Panc1 (cell line): ENCODE measurements at regions not wholly inside any gene's neighbourhood (a gene's known extent, or its start where the extent isn't known, plus 50 kb on each side); places are given as distances from the start of the nearest gene placed in this dataset.

Experiments used
- CTCF ChIP-seq: fragments of 450-650 bp; IDR thresholded peaks from 2 replicates; pipeline ENCODE4 v1.5.1; 2017; ENCODE audit warnings: mild to moderate bottlenecking
- POLR2AphosphoS5 ChIP-seq: IDR thresholded peaks from 2 replicates; pipeline ENCODE4 v1.6.1; 2012; ENCODE audit warnings: mild to moderate bottlenecking, low read depth, low read length, moderate library complexity
- REST ChIP-seq, 2 experiments: IDR thresholded peaks; 2 replicates each; pipeline ENCODE4 v1.6.1; 2011 to 2012; ENCODE audit warnings: low read depth in 2 of 2, control low read depth in 1 of 2, low read length in 1 of 2, mild to moderate bottlenecking in 1 of 2, moderate library complexity in 1 of 2; ENCODE audit not compliant: insufficient read depth in 1 of 2
- SIN3A ChIP-seq: IDR thresholded peaks from 2 replicates; pipeline ENCODE4 v1.6.1; 2012; ENCODE audit warnings: low read depth, mild to moderate bottlenecking, low read length, moderate library complexity, borderline replicate concordance; ENCODE audit not compliant: insufficient read depth
- TCF7L2 ChIP-seq: IDR thresholded peaks from 2 replicates; pipeline ENCODE4 v1.6.1; 2011; ENCODE audit warnings: mild to moderate bottlenecking, low read depth, low read length, inconsistent platforms

DNA sequence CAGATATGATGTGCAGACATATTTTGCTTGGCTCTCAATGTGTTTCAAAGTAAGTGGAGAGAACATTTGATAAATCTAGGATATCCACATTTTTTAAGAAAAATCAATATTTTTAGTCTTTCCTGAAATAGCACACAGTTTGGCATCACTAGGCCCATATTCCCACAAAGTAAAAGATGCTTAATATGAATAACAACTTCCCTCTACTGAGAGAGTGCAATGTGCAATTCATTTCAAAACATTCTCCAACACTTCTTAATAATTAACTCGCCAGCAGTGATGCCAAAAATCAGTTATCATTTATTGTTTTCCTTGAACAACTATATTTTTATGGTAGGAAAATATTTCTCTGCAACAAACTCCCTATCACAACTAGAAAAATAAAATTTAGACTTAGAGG lies 800.2 kb upstream of the MBL2 start:
- TF ChIP-seq CTCF (no peak), POLR2AphosphoS5 (no peak), SIN3A (no peak), REST (IDR thresholded peaks at IDR 0.05; ENCODE audit: insufficient read depth in 1 of 2, low read depth in 2 of 2, low read length in 1 of 2) (no peak), TCF7L2 (no peak)
